GM12801 (cell line): ENCODE measurements at regions not wholly inside any gene's neighbourhood (a gene's known extent, or its start where the extent isn't known, plus 50 kb on each side); places are given as distances from the start of the nearest gene placed in this dataset.

Experiments used
- TF ChIP-seq, protein P1 (sequence below): IDR thresholded peaks from one replicate; pipeline ENCODE4 v1.5.1; 2011; ENCODE audit warnings: control low read depth; ENCODE audit not compliant: insufficient read length; ENCODE audit errors: extremely low read depth

DNA sequence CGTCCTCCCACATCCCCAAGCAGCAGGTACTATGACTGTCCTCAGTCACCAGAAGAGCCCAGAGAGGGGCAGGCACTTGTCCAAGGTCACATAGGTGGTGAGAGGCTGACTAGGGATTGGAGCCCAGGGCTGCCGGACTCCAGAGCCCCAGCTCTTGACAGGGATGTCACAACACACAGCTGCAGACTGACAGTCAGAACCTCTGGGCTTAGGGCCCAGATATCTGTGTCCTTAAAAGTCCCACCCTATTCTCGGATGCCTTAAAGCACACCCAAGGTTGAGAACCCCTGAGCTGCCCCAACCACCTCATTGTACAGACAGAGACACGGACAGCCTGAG, 622.9 kb downstream of the MATN1 start:
- TF ChIP-seq, protein P1, sequence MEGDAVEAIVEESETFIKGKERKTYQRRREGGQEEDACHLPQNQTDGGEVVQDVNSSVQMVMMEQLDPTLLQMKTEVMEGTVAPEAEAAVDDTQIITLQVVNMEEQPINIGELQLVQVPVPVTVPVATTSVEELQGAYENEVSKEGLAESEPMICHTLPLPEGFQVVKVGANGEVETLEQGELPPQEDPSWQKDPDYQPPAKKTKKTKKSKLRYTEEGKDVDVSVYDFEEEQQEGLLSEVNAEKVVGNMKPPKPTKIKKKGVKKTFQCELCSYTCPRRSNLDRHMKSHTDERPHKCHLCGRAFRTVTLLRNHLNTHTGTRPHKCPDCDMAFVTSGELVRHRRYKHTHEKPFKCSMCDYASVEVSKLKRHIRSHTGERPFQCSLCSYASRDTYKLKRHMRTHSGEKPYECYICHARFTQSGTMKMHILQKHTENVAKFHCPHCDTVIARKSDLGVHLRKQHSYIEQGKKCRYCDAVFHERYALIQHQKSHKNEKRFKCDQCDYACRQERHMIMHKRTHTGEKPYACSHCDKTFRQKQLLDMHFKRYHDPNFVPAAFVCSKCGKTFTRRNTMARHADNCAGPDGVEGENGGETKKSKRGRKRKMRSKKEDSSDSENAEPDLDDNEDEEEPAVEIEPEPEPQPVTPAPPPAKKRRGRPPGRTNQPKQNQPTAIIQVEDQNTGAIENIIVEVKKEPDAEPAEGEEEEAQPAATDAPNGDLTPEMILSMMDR: no peak

DNA sequence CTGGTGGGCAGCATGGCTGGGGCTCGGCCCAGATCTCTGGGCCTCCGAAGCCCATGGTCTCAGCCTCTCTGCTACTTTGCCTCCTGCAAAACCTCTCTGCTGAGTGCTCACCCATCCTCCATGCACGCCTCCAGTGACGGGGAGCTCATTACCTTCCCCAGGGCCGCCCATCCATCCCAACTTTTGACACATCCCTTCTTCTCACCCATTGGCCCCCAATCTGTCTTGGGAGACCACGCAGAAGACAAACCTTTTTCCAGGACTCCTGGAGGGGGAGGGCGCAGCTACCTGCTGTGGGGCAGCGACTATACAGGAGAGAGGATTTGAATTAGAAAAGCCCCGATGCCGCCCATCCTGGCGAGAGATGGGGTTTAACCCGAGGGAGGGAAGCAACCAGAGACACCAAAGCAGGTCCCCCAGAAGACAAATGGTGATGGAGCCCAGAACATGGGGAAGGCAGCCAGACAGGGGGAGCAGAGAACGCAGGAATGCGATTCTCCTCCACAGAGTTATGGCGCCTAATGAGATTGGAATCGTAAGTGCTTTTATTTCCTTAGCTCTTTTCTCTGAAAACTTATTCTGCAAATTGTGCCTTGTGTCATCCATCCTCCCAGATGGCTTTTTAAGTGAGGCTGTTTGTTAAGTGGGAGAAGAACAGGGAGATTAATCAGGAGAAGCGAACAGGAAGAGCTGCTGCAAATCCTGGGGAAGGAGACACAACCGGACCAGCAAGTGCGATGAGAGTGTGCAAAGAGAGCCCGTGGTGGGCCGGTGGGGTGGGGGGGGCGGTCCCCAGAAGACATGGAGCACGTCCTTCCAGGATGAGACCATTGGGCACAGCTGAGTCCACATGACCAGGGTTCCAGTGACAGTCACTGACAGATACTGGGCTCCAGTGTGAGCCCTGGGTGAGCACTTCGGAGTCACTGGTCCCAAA, 623.5 kb downstream of the MATN1 start:
- TF ChIP-seq, protein P1: no peak

DNA sequence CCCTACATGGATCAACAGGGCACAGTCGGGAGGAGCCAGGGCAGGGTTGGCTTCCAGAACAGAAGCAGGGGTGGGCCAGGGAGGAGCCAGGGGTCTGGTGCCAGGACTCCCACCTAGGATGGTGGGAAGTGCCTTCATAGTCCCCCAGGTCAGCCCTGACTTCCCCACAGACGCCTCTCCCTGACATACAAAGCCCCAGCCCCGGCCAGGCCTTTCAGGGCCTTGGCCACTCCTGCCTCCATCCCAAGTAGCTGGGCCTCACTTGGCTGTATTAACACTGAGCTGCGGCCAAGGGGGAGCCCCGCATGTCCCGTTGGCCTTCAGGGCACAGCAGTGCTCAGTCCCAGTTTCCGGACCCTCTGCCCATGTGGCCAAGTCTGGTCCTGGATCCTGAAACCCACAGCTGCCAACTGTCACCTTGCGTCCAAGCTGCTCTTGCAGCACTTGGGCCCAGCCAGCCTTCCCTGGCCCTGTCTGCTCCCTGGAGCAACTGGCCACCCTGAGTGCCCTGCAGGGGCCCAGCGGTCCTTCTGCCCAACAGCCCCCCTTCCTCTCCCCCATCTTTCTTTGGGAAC, 627.8 kb downstream of the MATN1 start:
- TF ChIP-seq, protein P1: no peak

DNA sequence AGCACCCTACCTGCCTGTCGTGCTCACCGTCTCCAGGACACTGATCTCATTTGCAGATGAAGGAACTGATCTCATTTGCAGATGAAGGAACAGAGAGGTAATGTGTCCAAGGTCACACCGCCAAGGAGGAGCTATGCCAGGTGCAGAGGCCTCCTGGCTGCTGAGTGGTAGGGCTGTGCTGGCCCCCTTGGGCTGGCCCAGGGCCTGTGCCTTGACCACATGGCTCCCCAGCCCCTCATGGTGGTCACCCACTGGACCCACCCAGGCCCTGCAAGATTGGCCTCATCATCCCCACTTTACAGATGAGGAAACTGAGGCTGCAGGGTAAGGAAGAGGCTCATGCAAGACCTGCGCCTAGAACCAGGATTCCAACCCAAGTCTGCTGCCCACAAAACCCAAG, 628.3 kb downstream of the MATN1 start:
- TF ChIP-seq, protein P1: no peak

DNA sequence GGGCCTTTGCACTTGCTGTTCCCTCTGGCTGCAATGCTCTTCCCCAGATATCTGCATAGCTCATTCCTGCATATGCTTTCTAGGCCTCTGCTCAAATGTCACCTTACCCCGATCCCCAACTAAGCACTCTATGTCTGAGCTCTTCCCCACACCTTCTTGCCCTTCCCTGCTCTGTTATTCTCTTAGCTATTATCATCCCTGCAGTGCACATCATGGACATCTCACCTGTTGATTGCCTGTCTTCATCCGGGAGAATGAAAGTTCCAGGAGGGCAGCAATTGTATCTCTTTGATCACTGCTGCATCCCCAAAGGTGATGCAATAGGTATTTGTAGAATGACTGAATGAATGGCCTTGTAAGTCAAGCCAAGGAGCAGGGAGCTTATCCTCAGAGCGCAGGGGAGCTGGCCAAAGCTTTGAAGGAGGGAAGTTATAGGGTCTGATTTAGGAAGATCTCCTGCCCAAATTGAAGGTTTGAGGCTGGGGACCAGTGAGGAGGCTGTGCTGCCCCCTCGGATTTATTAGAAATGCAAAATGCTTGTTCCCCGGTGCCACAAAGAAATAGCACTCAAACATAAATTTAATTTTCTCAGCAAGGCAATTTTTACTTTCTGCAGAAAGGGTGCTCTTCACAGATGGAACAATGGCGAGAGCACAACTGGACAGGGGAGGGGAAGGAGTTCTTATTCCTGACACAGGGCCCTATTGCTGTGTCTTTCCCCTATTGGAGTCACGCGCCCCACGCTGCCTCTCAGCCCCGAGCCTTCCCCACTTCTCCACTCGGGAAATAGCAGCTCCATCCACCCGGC, 631.1 kb downstream of the MATN1 start:
- TF ChIP-seq, protein P1: no peak

DNA sequence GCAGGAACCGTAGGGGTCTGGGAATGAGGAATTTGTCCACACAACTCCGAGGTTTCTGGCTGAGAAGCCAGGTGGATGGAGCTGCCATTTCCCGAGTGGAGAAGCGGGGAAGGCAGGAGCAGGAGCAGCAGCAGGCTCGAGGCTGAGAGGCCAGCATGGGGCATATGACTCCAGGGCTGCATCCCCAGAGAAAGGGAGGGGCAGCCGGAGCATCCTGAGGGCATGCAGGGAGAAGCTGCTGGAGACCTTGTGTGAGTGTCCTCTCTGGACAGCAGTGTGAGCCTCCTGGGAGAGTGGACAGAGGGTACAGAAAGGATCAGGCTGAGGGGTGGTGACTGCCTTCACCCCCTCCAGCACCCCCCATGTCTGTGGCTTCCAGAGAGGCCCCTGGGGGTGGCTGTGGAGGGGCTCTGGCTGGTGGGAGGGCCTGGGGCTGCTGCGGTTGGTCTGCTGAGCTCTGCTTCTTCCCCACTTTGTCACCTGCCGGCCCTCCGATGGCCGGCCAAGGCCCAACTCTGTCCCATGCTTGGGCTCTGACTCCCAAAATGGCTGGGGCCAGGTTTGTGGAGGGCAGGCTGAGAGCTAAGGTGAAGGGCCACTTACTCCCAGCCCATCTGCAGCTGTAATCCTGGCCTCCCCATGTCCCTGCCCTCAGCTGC, 633.1 kb downstream of the MATN1 start:
- TF ChIP-seq, protein P1: no peak

DNA sequence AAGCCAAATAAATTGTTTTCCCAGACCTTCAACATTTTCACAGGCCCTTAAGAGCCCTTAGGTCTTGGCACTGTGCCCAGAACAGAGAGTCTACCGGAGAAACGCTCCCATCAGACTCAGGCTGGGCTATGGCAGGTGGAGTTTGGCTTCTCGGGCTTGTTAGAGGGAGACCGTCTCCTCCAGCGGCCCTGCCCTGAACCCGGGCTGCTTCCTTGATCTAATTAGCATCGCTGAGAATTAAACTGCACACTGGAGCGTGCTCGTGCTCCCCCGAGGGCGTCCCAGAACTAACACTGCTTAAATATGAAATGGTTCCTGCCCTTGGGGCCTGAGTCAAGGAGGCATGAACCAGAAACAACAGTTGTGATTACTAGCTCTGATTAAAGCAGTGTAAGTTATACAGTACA, 634.4 kb downstream of the MATN1 start:
- TF ChIP-seq, protein P1: no peak
